Activated CD8-positive, alpha-beta T cell treated with anti-CD3 and anti-CD28 coated beads, Interleukin-2, amount 10 ng/mL, durations not matched to agents 7 days and 5 days (primary cell): ENCODE measurements at regions not wholly inside any gene's neighbourhood (a gene's known extent, or its start where the extent isn't known, plus 50 kb on each side); places are given as distances from the start of the nearest gene placed in this dataset.

Experiments
- ATAC-seq: fragments of 150-1000 bp; cut with Tn5 transposase; one replicate; pipeline ENCODE4 v1.10.0; 2021; ENCODE audit warnings: moderate library complexity
- CTCF ChIA-PET: fragments of 350-600 bp; sonication (Branson Sonifier 250); formaldehyde crosslinking; loops from one replicate; lab custom pipeline; 2021; ENCODE audit warnings: antibody characterized with exemption; lab: Charles Lee
- POLR2A ChIA-PET: fragments of 350-600 bp; sonication (Branson Sonifier 250); formaldehyde crosslinking; loops from one replicate; lab custom pipeline; 2021; ENCODE audit warnings: antibody characterized with exemption; lab: Charles Lee
- DNase-seq: peaks from one replicate; pipeline ENCODE4 v3.0.0-alpha.2; 2020
- H3K27ac Mint-ChIP-seq: one replicate; pipeline ENCODE4 v1.8.0; 2021; ENCODE audit warnings: mild to moderate bottlenecking, mixed read lengths
- H3K27me3 Mint-ChIP-seq: one replicate; pipeline ENCODE4 v1.8.0; 2021; ENCODE audit warnings: low read depth, mixed read lengths
- H3K36me3 Mint-ChIP-seq: one replicate; pipeline ENCODE4 v1.8.0; 2021; ENCODE audit warnings: low read depth, mixed read lengths
- H3K4me1 Mint-ChIP-seq: one replicate; pipeline ENCODE4 v1.8.0; 2021; ENCODE audit warnings: low read depth, mixed read lengths
- H3K4me3 Mint-ChIP-seq: one replicate; pipeline ENCODE4 v1.8.0; 2021; ENCODE audit warnings: mild to moderate bottlenecking, mixed read lengths
- H3K9me3 Mint-ChIP-seq: one replicate; pipeline ENCODE4 v1.8.0; 2022; ENCODE audit warnings: mixed read lengths; ENCODE audit not compliant: insufficient read depth

DNA sequence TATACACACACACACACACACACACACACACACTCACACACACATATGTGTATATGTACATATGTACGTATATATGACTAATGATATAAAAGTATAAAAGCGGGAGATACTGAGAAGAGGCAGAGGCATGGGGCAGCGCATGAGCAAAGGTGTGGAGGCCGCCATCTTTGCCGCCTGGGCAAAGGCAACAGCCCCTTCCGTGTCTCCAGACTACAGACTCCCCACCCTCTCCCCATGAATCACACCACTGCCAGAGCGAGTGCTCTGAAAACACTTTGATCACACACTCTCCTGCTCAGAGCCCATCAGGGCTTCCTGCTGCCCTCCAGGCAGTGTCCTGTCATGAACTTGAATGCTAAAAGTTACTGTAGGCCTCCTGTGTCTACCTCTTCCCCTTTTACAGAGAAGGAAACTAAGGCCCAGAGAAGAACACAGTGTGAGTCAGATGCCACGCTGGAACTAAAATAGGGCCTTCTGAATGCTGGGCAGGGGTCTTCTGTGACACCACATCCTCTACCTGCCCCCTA, 54.7 kb upstream of the SSBP3 start:
- Mint-ChIP-seq H3K4me3 (no peak overlapping the region), H3K9me3 (no peaks in the 10 kb centered on the region), H3K27ac (peak overlapping the region; percentile 57), H3K36me3 (no peaks in the 10 kb centered on the region), H3K27me3 (no peaks in the 10 kb centered on the region), H3K4me1 (peaks cover 47% of the 10 kb centered on the region)
- DNase-seq (no peak), ATAC-seq (no peak)
- CTCF ChIA-PET = interaction anchor here (1.2 kb wide), 1 partner anchor 25 kb away, joined by 3 read pairs; no protein-coding TSS in a partner anchor
- POLR2A ChIA-PET = interaction anchor here (1.2 to 1.5 kb wide), 2 partner anchors 16 to 54 kb away, joined by 3 to 4 read pairs; no protein-coding TSS in a partner anchor

DNA sequence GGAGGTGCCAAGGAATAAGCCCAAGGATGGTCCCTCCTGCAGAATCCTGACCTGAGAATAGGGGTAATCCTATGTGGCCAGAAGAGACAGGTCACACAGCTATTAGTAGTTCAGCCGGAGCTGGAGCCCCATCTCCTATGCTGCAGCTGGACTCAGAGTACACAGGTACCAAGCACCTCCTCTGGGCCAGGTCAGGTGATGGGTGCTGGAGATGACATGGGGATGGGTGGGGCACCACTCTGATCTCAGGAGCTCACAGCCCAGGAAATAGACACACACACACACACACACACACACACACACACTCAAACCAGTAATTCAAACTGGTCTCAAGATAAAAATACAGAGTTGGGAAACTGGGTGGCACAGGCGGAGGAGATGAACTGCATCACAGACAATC, 54.2 kb upstream of the SSBP3 start:
- POLR2A ChIA-PET = interaction anchor here (1.5 kb wide), 1 partner anchor 53 kb away, joined by 4 read pairs; no protein-coding TSS in a partner anchor
- Mint-ChIP-seq H3K4me3 (no peak overlapping the region), H3K9me3 (no peaks in the 10 kb centered on the region), H3K27me3 (no peaks in the 10 kb centered on the region), H3K27ac (peak overlapping the region; percentile 62), H3K36me3 (no peaks in the 10 kb centered on the region), H3K4me1 (peaks cover 43% of the 10 kb centered on the region)
- ATAC-seq (peak; percentile 60), DNase-seq (peak; percentile 71)
- CTCF ChIA-PET = interaction anchor here (1.1 kb wide), 1 partner anchor 8 kb away, joined by 3 read pairs; no protein-coding TSS in a partner anchor

DNA sequence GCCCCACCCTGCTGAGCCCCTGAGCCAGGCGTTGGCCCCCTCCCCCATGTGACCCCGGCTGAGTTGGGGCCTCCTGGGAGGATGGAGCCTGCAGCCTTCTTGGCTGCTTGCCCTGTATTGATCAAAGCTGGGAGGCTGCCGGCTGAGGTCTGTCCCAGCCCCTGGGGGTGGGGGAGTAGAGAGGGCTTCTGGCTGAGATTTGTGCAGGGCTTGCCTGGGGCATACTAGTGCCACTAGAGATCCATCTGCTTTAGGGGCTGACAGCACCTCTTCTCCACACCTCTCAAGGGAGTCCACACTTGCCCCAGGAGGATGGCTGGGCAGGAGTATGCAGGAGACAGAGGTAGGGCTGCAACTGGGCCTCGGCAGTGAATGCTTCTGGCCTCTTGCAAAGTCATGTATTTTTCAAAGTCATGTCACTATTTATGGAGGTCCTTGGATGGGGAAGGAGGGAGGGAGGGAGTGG, 53.6 kb upstream of the SSBP3 start:
- ATAC-seq (no peak), DNase-seq (no peak)
- ChIA-PET CTCF (interaction anchor here (1.1 kb wide), 1 partner anchor 9 kb away, joined by 3 read pairs; no protein-coding TSS in a partner anchor), POLR2A (no interaction called here)
- Mint-ChIP-seq H3K4me1 (peaks cover 42% of the 10 kb centered on the region), H3K27me3 (no peaks in the 10 kb centered on the region), H3K36me3 (no peaks in the 10 kb centered on the region), H3K27ac (peak overlapping the region; percentile 10), H3K9me3 (no peaks in the 10 kb centered on the region), H3K4me3 (no peak overlapping the region)

DNA sequence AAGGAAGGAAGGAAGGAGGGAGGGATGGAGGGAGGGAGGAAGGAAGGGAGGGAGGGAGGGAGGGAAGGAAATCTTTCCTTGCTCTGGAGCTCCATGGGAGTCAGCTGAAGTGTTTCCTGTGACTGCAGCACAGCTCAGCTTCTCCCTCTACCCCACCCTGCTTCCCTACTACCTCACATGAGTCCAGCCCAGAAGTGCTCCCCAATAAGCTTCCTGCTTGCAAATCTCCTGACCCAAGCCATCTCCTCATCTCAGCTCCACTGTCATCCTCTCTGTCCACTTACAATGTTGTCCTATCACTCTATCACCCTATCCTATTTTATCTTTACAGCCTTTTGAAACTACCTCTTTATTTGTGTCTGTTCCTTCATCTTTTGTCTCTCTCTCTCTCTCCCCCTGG, 52.9 kb upstream of the SSBP3 start:
- ATAC-seq (no peak), DNase-seq (no peak)
- H3K36me3 Mint-ChIP-seq = no peaks in the 10 kb centered on the region
- CTCF ChIA-PET = interaction anchor here (1.1 kb wide), 1 partner anchor 10 kb away, joined by 3 read pairs; no protein-coding TSS in a partner anchor
- peak overlapping the region; percentile 23 for H3K27ac Mint-ChIP-seq
- no peaks in the 10 kb centered on the region for H3K9me3 Mint-ChIP-seq
- H3K4me1 Mint-ChIP-seq = peaks cover 36% of the 10 kb centered on the region
- POLR2A ChIA-PET = no interaction called here
- no peak overlapping the region for H3K4me3 Mint-ChIP-seq
- H3K27me3 Mint-ChIP-seq = no peaks in the 10 kb centered on the region

DNA sequence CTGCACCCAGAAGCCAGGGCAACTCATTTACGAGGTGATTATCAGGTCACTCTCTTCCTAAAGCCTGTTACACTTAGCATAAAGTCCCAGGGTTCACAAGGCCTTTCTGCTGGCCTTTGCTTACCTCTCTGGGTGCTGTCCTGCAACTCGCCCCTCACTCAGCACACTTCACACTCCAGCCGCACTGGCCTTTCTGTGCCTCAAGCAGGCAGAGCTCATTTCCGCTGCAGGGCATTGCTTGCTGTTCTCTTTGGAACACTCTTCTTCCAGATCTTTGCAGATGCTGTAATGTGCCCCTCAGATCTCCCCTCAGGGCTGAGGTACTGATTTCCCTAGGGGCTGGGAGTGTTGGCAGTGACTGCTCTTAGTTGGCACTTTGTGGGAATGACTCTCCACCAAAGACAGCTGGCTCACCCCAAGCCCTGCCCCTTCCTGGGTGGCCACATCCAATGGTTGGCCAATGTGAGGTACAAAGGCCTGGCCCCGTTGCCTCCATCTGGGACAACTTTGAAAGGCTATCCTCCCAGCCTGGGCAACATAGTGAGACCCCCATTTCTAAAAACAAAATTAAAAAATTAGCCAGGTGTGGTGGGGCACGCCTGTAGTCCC, 50.8 kb upstream of the SSBP3 start:
- POLR2A ChIA-PET = interaction anchor here (1.0 kb wide), 1 partner anchor 32 kb away, joined by 4 read pairs; no protein-coding TSS in a partner anchor
- Mint-ChIP-seq H3K27me3 (no peaks in the 10 kb centered on the region), H3K27ac (no peak overlapping the region), H3K4me3 (no peak overlapping the region), H3K9me3 (peaks cover 3% of the 10 kb centered on the region), H3K4me1 (peaks cover 33% of the 10 kb centered on the region), H3K36me3 (no peaks in the 10 kb centered on the region)
- DNase-seq (no peak), ATAC-seq (no peak)
- CTCF ChIA-PET = no interaction called here

DNA sequence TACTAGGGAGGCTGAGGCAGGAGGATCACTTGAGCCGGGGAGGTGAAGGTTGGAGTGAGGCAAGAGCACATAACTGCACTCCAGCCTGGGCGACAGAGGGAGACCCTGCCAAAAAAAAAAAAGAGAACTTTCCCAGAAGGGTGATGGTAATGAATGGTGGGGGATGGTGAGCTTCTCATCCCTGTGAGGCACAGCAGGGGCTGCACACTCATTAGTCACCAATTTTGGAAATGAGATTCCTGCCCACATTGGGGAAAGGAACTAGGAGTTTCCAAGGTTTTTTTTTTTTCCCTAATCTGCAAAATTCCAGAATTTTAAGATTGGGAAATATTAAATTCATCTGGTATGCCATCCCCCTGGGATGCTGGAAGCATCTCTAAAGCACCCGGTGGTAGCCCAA, 50.2 kb upstream of the SSBP3 start:
- H3K4me3 Mint-ChIP-seq = no peak overlapping the region
- H3K36me3 Mint-ChIP-seq = no peaks in the 10 kb centered on the region
- peaks cover 3% of the 10 kb centered on the region for H3K9me3 Mint-ChIP-seq
- DNase-seq (no peak), ATAC-seq (no peak)
- no peaks in the 10 kb centered on the region for H3K27me3 Mint-ChIP-seq
- ChIA-PET CTCF (interaction anchor here (1.2 kb wide), 1 partner anchor 161 kb away, joined by 4 read pairs; no protein-coding TSS in a partner anchor), POLR2A (no interaction called here)
- H3K27ac Mint-ChIP-seq = no peak overlapping the region
- H3K4me1 Mint-ChIP-seq = peaks cover 30% of the 10 kb centered on the region
